H1 (cell line): ENCODE measurements at regions not wholly inside any gene's neighbourhood (a gene's known extent, or its start where the extent isn't known, plus 50 kb on each side); places are given as distances from the start of the nearest gene placed in this dataset.

Experiments used
- CTCF ChIA-PET: fragments of 300-600 bp; sonication (Branson Sonifier 250); formaldehyde crosslinking; loops from one replicate; lab custom pipeline; 2021; ENCODE audit not compliant: partially characterized antibody; lab: Charles Lee
- POLR2A ChIA-PET: fragments of 300-600 bp; sonication (Branson Sonifier 250); formaldehyde crosslinking; loops from one replicate; lab custom pipeline; 2021; ENCODE audit warnings: inconsistent platforms; ENCODE audit not compliant: partially characterized antibody; lab: Charles Lee
- DNase-seq, 2 experiments: peaks; one replicate each; pipeline versions ENCODE4 v3.0.0 to v3.0.0-alpha.2; 2010 to 2022; ENCODE audit warnings: low spot score in 2 of 2, low read depth in 1 of 2, mixed read lengths in 1 of 2
- FAIRE-seq: peaks from 2 replicates; lab custom pipeline; 2011; peaks lifted over from hg19 to GRCh38; lab: Jason Lieb, UNC
- H2AFZ ChIP-seq: 2 replicates; pipeline ENCODE4 v1.8.1; 2012; ENCODE audit warnings: low read length, inconsistent platforms
- H2AK5ac ChIP-seq: 2 replicates; pipeline ENCODE4 v1.6.1; 2013; ENCODE audit warnings: low read depth, low read length
- H2BK120ac ChIP-seq: replicated peaks from 2 replicates; pipeline ENCODE3; 2013; ENCODE audit warnings: low read depth, low read length, inconsistent platforms
- H2BK12ac ChIP-seq: 2 replicates; pipeline ENCODE4 v1.6.1; 2013; ENCODE audit warnings: low read depth, low read length
- H2BK15ac ChIP-seq: 2 replicates; pipeline ENCODE4 v1.6.1; 2013; ENCODE audit warnings: low read length
- H2BK20ac ChIP-seq: 2 replicates; pipeline ENCODE4 v1.6.1; 2013; ENCODE audit warnings: low read length
- H2BK5ac ChIP-seq: 2 replicates; pipeline ENCODE4 v1.6.1; 2013; ENCODE audit warnings: low read depth, low read length
- H3K14ac ChIP-seq: 2 replicates; pipeline ENCODE4 v1.6.1; 2013; ENCODE audit warnings: inconsistent platforms; ENCODE audit not compliant: insufficient read length
- H3K18ac ChIP-seq: 2 replicates; pipeline ENCODE4 v1.6.1; 2013; ENCODE audit warnings: low read length; ENCODE audit errors: extremely low read depth
- H3K23ac ChIP-seq: 2 replicates; pipeline ENCODE4 v1.6.1; 2013; ENCODE audit warnings: inconsistent platforms; ENCODE audit not compliant: insufficient read length
- H3K23me2 ChIP-seq: 2 replicates; pipeline ENCODE4 v1.6.1; 2013; ENCODE audit warnings: low read depth, low read length
- H3K27ac ChIP-seq: 2 replicates; pipeline ENCODE4 v1.6.1; 2011; ENCODE audit warnings: low read depth, low read length, inconsistent platforms
- H3K27me3 ChIP-seq, 4 experiments: replicated peaks in 1 of 4; 1 replicate in 1 of 4; 2 replicates in 3 of 4; pipeline versions ENCODE4 v1.6.1 to v1.8.1; 2011 to 2013; ENCODE audit warnings: low read length in 3 of 4, mild to moderate bottlenecking in 3 of 4, inconsistent platforms in 2 of 4, mixed read lengths in 2 of 4, moderate library complexity in 1 of 4; ENCODE audit not compliant: control insufficient read depth in 3 of 4, insufficient read depth in 3 of 4; ENCODE audit errors: extremely low read depth in 1 of 4
- H3K36me3 ChIP-seq, 4 experiments: 2 replicates each; pipeline versions ENCODE4 v1.6.1 to v1.8.1; 2011 to 2013; ENCODE audit warnings: mild to moderate bottlenecking in 4 of 4, low read length in 3 of 4, moderate library complexity in 2 of 4, control low read depth in 1 of 4, inconsistent platforms in 1 of 4; ENCODE audit not compliant: insufficient read depth in 4 of 4, control insufficient read depth in 2 of 4
- H3K4ac ChIP-seq: replicated peaks from 2 replicates; pipeline ENCODE3; 2013; ENCODE audit warnings: low read length, low read depth, mixed read lengths, inconsistent platforms; ENCODE audit not compliant: insufficient read length
- H3K4me1 ChIP-seq, 4 experiments: replicated peaks in 1 of 4; 1 replicate in 1 of 4; 2 replicates in 3 of 4; pipeline versions ENCODE4 v1.6.1 to v1.8.1; 2011 to 2013; ENCODE audit warnings: low read length in 3 of 4, inconsistent platforms in 2 of 4, mixed read lengths in 1 of 4; ENCODE audit not compliant: insufficient read depth in 4 of 4, control insufficient read depth in 3 of 4
- H3K4me2 ChIP-seq, 2 experiments: 2 replicates each; pipeline versions ENCODE4 v1.6.1 to v1.8.1; 2011 to 2013; ENCODE audit warnings: low read depth in 2 of 2, low read length in 2 of 2, control low read depth in 1 of 2, inconsistent platforms in 1 of 2, mild to moderate bottlenecking in 1 of 2; ENCODE audit not compliant: insufficient read depth in 1 of 2
- H3K4me3 ChIP-seq, 4 experiments: fragments of 200-600, 300-600 bp in 1 of 4; sonication (generic), shearing (Covaris generic), sonication (Bioruptor Twin) in 1 of 4; 2 replicates each; pipeline versions ENCODE4 v1.5.1 to v1.8.1; 2011 to 2016; ENCODE audit warnings: low read length in 4 of 4, low read depth in 3 of 4, control low read depth in 2 of 4, inconsistent platforms in 2 of 4, mild to moderate bottlenecking in 2 of 4, mixed read lengths in 1 of 4, moderate library complexity in 1 of 4; ENCODE audit not compliant: insufficient read depth in 2 of 4; ENCODE audit errors: extremely low read depth in 1 of 4
- H3K56ac ChIP-seq: replicated peaks from 2 replicates; pipeline ENCODE3; 2013; ENCODE audit warnings: low read depth, mild to moderate bottlenecking, mixed read lengths, low read length, inconsistent platforms; ENCODE audit not compliant: insufficient read length
- H3K79me1 ChIP-seq: 2 replicates; pipeline ENCODE4 v1.6.1; 2013; ENCODE audit warnings: low read depth, low read length, control low read depth
- H3K79me2 ChIP-seq, 2 experiments: 2 replicates each; pipeline versions ENCODE4 v1.6.1 to v1.8.1; 2012 to 2013; ENCODE audit warnings: low read length in 2 of 2, mild to moderate bottlenecking in 2 of 2, inconsistent platforms in 1 of 2; ENCODE audit not compliant: insufficient read depth in 2 of 2, control insufficient read depth in 1 of 2
- H3K9ac ChIP-seq, 4 experiments: replicated peaks in 1 of 4; 1 replicate in 1 of 4; 2 replicates in 3 of 4; pipeline versions ENCODE4 v1.6.1 to v1.8.1; 2011 to 2013; ENCODE audit warnings: low read depth in 3 of 4, low read length in 3 of 4, control low read depth in 2 of 4, mild to moderate bottlenecking in 2 of 4, moderate library complexity in 2 of 4, inconsistent platforms in 1 of 4; ENCODE audit errors: extremely low read depth in 1 of 4
- H3K9me3 ChIP-seq, 2 experiments: 2 replicates each; pipeline versions ENCODE4 v1.6.1 to v1.8.1; 2012 to 2013; ENCODE audit warnings: mild to moderate bottlenecking in 2 of 2, moderate library complexity in 2 of 2, control low read depth in 1 of 2, inconsistent platforms in 1 of 2, low read depth in 1 of 2, low read length in 1 of 2, mixed read lengths in 1 of 2; ENCODE audit not compliant: insufficient read depth in 2 of 2
- H4K20me1 ChIP-seq, 2 experiments: replicated peaks in 1 of 2; 2 replicates each; pipeline versions ENCODE3 to v1.8.1; 2011 to 2013; ENCODE audit warnings: inconsistent platforms in 2 of 2, low read length in 2 of 2, mild to moderate bottlenecking in 1 of 2; ENCODE audit not compliant: insufficient read depth in 2 of 2, control insufficient read depth in 1 of 2
- H4K5ac ChIP-seq: 2 replicates; pipeline ENCODE4 v1.6.1; 2013; ENCODE audit warnings: low read length, low read depth, mixed read lengths, inconsistent platforms; ENCODE audit not compliant: insufficient read length
- H4K8ac ChIP-seq: 2 replicates; pipeline ENCODE4 v1.8.0; 2013; ENCODE audit warnings: mild to moderate bottlenecking, moderate library complexity, low read length, inconsistent platforms; ENCODE audit not compliant: insufficient read depth; ENCODE audit errors: extremely low read depth
- H4K91ac ChIP-seq: replicated peaks from 2 replicates; pipeline ENCODE3; 2013; ENCODE audit warnings: low read length, mixed read lengths, inconsistent platforms; ENCODE audit not compliant: insufficient read length
- ATF2 ChIP-seq: IDR thresholded peaks from 2 replicates; pipeline ENCODE4 v1.6.1; 2012; ENCODE audit warnings: low read length, inconsistent platforms
- CBX5 ChIP-seq: fragments of 300-800, 300-1000 bp; sonication (generic); IDR thresholded peaks from 2 replicates; pipeline ENCODE4 v1.7.1; 2016; ENCODE audit warnings: antibody characterized with exemption, low read length, low read depth
- CBX8 ChIP-seq: fragments of 300-800, 300-1000 bp; sonication (generic); IDR thresholded peaks from 2 replicates; pipeline ENCODE4 v1.7.1; 2016; ENCODE audit warnings: low read depth, low read length, borderline replicate concordance
- FOSL1 ChIP-seq: IDR thresholded peaks from 2 replicates; pipeline ENCODE4 v1.6.1; 2011; ENCODE audit warnings: mild to moderate bottlenecking, low read depth, low read length, moderate library complexity; ENCODE audit not compliant: insufficient read depth
- HDAC2 ChIP-seq, 2 experiments: fragments of 300-600 bp in 1 of 2; sonication (generic) in 1 of 2; IDR thresholded peaks; 2 replicates each; pipeline ENCODE4 v1.6.1; 2011 to 2012; ENCODE audit warnings: low read depth in 2 of 2, low read length in 2 of 2, mild to moderate bottlenecking in 2 of 2, moderate library complexity in 2 of 2, borderline replicate concordance in 1 of 2, inconsistent platforms in 1 of 2
- KDM4A ChIP-seq: IDR thresholded peaks from one replicate; pipeline ENCODE4 v1.7.1; 2012; ENCODE audit warnings: low read depth, mild to moderate bottlenecking, moderate library complexity, low read length, inconsistent platforms; ENCODE audit not compliant: severe bottlenecking
- MAX ChIP-seq: IDR thresholded peaks from 2 replicates; pipeline ENCODE4 v1.6.1; 2012; ENCODE audit warnings: inconsistent platforms
- POLR2AphosphoS5 ChIP-seq: IDR thresholded peaks from 2 replicates; pipeline ENCODE4 v1.6.1; 2011; ENCODE audit warnings: low read depth, low read length
- SIN3A ChIP-seq, 2 experiments: IDR thresholded peaks in 1 of 2; conservative IDR thresholded peaks in 1 of 2; 2 replicates each; pipeline ENCODE4 v1.6.1; 2011 to 2012; ENCODE audit warnings: low read length in 2 of 2, improper control_type of control experiment in 1 of 2, low read depth in 1 of 2, mild to moderate bottlenecking in 1 of 2
- SP1 ChIP-seq: IDR thresholded peaks from 2 replicates; pipeline ENCODE4 v1.6.1; 2011; ENCODE audit warnings: low read depth, low read length
- TAF1 ChIP-seq: IDR thresholded peaks from 2 replicates; pipeline ENCODE4 v1.6.1; 2011; ENCODE audit warnings: mild to moderate bottlenecking, low read depth, low read length
- ZNF274 ChIP-seq: IDR thresholded peaks from 2 replicates; pipeline ENCODE4 v1.7.0; 2012; ENCODE audit warnings: low read length, borderline replicate concordance; ENCODE audit errors: extremely low read depth
- WGBS, 2 experiments: shearing (Covaris generic) in 1 of 2; methylation state at CpG; one replicate each; pipeline versions ENCODE4 v1.1.6 to v1.1.7; 2013 to 2015; ENCODE audit warnings: low lambda C conversion rate in 2 of 2, mixed read lengths in 2 of 2, inconsistent platforms in 1 of 2, low coverage in 1 of 2, missing lambda C conversion rate in 1 of 2; ENCODE audit not compliant: insufficient replicate concordance in 2 of 2, insufficient coverage in 1 of 2, insufficient read length in 1 of 2; ENCODE audit errors: extremely low coverage in 1 of 2, missing lambda C conversion rate in 1 of 2; 5-methylcytosine and 5-hydroxymethylcytosine counted together

- H2BK20ac ChIP-seq: no peak overlapping the region
- H3K56ac ChIP-seq: no peak overlapping the region
- ChIA-PET CTCF (interaction anchor here (0.5 to 4.9 kb wide), 15 partner anchors 10 to 448 kb away, joined by 3 to 75 read pairs (median 4); no protein-coding TSS in a partner anchor), POLR2A (interaction anchor here (1.7 kb wide), 1 partner anchor 452 kb away, joined by 3 read pairs; no protein-coding TSS in a partner anchor)
- H3K79me1 ChIP-seq: no peaks in the 10 kb centered on the region
- no peak overlapping the region for H3K4me2 ChIP-seq
- no peak for FAIRE-seq
- H3K9ac ChIP-seq: no peak overlapping the region
- H3K4me3 ChIP-seq: no peak overlapping the region
- H2AK5ac ChIP-seq: no peak overlapping the region
- H3K79me2 ChIP-seq: no peaks in the 10 kb centered on the region
- no peaks in the 10 kb centered on the region for H3K23me2 ChIP-seq
- no peak overlapping the region for H3K4ac ChIP-seq
- no peak overlapping the region for H4K5ac ChIP-seq
- no peak overlapping the region for H2BK12ac ChIP-seq
- H3K27ac ChIP-seq: no peak overlapping the region
- H3K14ac ChIP-seq: no peak overlapping the region
- H3K9me3 ChIP-seq: no peaks in the 10 kb centered on the region
- no peaks in the 10 kb centered on the region for H3K36me3 ChIP-seq
- no peak for DNase-seq
- peaks cover 0 to 2% (median 0%) of the 10 kb centered on the region in 4 experiments; a peak in 2 of 7 replicates for H3K27me3 ChIP-seq
- H4K91ac ChIP-seq: no peak overlapping the region
- no peak overlapping the region for H2BK120ac ChIP-seq
- no peak overlapping the region for H3K23ac ChIP-seq
- H3K4me1 ChIP-seq: peaks cover 2 to 15% (median 5%) of the 10 kb centered on the region in 4 experiments; a peak in 6 of 7 replicates
- no peak overlapping the region for H3K18ac ChIP-seq
- H4K20me1 ChIP-seq: peaks cover 0 to 3% of the 10 kb centered on the region in 2 experiments
- H2BK15ac ChIP-seq: no peak overlapping the region
- H4K8ac ChIP-seq: no peak overlapping the region
- no peak overlapping the region for H2AFZ ChIP-seq
- WGBS, 2 experiments: 96% methylated on average over 7 of the region's 7 CpGs; no CpG with 5 or more reads in 1 of the 2 experiments
- H2BK5ac ChIP-seq: no peak overlapping the region
- TF ChIP-seq ZNF274: no peak
- no peak for TF ChIP-seq TAF1
- TF ChIP-seq POLR2AphosphoS5: no peak
- TF ChIP-seq ATF2: no peak
- no peak for TF ChIP-seq FOSL1
- no peak for TF ChIP-seq SIN3A (conservative IDR thresholded peaks at IDR 0.05 in 1 of 2, IDR thresholded peaks at IDR 0.05 in 1 of 2; ENCODE audit: low read depth in 1 of 2, low read length in 2 of 2)
- TF ChIP-seq HDAC2 (IDR thresholded peaks at IDR 0.05; ENCODE audit: borderline replicate concordance in 1 of 2, low read depth in 2 of 2, low read length in 2 of 2): no peak
- TF ChIP-seq MAX: no peak
- TF ChIP-seq CBX8: no peak
- TF ChIP-seq CBX5: no peak
- no peak for TF ChIP-seq SP1
- TF ChIP-seq KDM4A: no peak
Observed at GRCh38 chr16:86070971-86071370, 172.0 kb downstream of the IRF8 start.
